Stimulated activated CD4-positive, alpha-beta T cell treated with anti-CD3 and anti-CD28 coated beads, Interleukin-12 subunit alpha, Interleukin-12 subunit beta, amount 100 ng/mL, for 4 hours (primary cell): ENCODE measurements at regions not wholly inside any gene's neighbourhood (a gene's known extent, or its start where the extent isn't known, plus 50 kb on each side); places are given as distances from the start of the nearest gene placed in this dataset.

Experiments
- DNase-seq: peaks from one replicate; pipeline ENCODE4 v3.0.0-alpha.2; 2020

DNA sequence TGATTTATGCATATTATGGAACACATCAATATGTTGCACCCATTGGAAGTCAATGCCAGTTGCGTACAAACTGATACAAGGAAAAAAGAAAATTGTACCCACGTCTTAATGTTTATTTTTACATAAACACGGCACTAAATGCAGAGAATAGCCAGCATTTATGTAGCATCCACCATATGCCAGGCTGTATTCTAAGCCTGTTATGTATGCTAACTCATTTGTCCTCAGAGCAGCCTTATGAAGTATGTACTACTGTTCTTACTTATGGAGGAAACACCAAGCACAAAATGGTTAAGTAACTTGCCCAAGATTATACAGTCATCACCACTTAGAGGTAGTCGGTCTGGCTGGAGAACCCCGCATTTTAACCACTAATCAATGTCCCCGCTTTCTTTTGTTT, 837.9 kb upstream of the RBFOX1 start:
- no peak for DNase-seq

DNA sequence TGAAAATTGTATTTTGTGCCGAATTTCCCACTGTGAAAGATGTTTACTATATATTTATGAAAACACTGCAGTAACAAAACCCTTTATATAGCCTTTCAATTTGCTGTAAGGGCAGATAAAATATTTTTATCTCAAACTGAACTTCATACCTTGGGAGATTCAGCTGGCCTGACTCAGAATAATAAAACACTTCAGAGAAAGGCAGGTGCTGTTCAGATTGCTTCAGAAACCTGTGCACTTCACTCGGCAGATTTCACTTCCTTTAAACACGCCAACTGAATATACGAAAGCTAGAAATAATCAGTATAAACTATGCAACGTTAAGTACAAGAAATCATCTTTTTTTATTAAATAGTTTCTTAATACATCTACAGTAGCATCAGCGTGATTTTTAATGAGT, 839.1 kb upstream of the RBFOX1 start:
- DNase-seq: no peak

DNA sequence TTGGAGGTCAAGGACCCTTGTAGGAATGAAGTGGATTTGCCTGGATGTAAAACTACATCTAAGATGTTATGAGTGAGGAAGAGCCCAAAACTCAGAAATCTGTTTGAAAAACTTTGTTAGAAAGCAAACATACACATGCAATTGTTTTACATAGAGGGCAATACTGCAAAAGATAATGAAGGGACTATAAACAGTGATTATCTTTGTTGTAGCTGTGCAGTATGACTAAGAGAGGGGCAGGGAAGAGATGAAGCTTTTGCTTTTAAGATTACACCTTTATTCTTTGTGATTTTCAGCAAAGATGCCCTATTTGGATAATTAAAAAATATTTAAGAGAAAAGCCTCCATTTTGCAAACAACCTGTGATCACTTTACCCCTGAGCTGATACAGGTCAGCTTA, 839.9 kb upstream of the RBFOX1 start:
- DNase-seq: no peak

DNA sequence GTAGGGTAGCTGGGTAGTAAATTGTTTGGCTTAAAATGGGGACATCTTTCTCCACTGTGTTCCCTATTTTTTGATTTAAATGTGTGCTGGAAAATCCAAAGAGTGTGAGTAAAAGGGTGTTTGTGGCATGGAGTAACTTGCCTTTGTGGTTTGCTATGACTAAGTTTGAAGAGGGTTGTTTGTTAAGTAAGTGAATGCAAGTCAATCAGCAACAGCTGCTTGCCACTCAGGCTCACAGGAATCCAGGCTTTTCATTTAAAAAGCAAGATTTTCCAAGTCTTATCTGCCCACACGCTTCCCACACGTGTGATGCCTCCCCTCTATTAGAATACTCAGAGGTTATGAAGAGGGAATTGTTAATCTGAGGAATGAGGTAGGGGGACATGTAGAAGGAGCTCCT, 847.7 kb upstream of the RBFOX1 start:
- DNase-seq: no peak

DNA sequence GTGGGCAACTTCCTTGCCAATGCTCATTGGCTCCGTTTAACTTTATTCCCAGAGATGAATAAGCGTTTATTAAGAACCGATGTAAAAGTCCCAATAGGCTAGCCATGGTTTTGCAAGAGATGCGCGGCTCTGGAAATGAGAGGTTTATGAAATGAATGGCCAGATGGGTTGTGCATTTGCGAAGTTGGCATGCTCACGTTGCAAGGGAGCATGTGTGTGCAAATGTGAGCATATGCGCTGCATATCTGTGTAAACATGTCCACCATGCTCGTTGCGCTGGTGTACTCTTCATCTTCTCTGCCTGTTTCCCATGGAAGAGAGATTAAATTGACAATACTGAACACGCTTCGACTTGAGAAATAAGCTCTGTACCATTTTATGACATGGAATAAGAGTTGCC, 848.6 kb upstream of the RBFOX1 start:
- no peak for DNase-seq

DNA sequence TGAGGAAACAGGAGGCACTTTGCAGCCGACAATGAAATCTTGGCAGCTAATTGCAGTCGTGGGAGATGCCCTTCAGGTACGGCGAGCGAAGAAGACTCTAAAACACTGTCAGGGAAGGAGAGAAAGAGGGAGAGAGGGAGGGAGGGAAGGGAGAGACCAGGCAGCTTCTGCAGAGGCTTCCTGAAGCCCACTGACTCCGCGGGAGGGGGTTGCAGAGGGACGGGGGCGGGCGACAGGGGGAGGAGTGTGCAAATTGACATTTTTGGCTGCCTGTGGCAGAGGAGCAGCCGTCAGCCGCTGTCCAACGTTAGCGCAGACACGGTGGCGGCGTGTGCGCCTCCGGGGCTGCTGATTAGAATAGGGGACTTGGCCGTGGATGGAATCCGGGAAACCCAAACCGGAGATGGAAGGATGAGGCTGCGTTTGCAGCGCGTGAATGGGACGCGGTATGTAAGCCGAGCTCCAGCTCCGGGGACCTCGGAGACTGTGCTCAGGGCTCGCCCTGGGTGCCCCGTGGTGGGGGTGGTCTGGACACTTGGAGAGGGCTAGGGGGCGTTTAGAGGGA, 849.1 kb upstream of the RBFOX1 start:
- no peak for DNase-seq

DNA sequence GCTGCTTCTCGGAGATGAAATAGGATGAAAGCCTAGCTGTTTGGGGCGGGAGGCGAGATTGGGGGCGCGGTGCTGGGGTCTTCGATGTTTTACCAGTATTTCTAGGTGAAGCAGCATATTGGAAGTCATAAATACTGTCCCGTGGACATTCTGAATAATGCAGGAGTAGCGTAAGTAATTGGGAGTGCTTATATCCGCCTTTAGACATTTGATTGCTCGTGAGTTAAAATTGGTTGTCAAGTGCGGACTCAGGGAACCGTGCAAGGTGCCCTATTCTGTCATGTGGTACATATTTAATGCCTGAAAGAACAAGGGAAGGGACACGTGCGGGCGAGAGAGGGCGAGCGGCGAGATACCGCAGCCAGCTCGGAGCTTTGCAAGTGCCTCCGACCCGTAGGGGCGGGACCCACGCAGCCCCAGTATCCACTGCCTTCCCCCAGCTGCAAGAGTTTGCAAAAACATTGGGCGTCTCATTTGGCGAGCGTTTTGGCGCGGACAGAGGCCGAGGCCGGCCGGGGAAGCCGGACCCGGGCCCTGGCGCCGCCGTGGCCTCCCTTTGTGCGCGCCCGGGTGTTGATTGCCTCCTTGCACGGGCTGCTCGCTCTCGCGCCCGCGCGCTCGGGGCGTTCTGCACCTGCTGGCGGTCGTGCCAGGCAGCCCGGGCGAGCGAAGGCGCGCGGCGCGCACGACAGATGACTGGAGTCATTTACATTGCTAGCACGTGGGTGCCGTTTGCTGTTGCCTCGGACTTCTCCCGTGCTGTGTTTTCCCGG, 849.8 kb upstream of the RBFOX1 start:
- no peak for DNase-seq

DNA sequence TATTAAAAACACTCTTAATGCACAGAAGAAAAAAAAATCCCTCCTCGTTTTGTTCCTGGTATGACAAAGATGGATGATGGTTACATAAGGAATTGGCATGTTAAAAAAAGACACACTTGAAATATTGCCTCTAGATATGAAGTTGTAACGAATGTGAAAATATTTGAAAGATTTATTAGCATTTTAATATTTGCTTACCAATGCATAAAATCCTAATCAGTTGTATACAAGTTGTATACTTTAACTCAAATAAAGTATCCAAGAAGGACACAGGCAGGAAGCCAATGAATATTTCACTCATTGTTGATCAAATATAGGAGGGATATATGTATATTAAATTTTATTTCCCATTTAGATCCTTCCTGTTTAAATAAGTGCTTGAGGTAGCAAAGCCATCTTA, 850.8 kb upstream of the RBFOX1 start:
- DNase-seq: no peak

DNA sequence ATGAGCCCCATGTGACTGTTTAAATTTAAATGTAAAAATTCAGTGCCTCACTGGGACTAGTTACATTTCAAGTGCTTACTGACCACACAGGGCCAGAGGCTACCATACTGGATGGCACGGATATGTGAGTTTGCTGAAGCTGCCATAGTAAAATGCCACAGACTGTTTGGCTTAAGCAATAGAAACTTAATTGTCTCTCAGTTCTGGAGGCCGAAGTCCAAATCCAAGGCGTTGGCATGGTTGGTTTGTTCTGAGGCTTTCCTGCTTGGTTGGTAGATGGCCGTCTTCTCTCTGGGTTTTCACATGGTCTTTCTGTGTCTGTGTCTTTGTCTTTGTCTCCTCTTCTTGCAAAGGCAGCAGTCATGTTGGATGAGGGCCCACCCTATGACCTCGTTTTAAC, 878.9 kb upstream of the RBFOX1 start:
- no peak for DNase-seq

DNA sequence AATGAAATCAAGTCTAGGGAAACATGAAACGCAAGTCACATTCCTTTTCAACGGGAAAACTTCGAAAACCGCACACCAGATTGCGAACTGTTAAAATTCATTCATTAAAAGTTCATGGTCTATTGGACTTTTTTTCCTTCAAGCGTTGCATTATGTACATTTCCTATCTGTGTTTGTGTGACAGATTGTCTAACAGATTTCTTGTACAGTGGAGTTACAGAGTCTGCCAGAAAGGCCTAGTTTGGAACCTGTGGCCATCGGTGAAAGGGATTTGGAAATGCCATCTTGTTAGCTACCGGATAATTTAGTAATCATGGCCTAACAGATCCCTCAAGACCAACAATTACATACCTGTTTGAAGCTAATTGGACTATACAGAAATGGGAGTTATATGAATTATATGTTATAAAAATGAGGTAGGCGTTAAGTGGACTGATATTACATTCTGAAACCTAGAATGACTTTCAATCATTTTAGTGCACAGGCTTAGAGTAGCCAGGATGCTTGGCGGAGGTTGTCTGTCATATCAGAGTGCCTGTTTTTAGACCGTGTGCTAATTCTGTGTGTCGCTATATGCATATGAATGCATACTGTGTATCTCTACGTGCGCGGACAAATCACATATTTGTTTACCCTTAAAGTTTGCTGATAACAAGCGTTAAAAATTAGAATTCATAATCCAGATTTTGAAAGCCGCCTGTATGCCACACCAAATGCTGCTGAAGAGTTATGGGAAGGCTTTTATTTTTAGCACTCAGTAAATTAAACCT, 885.4 kb upstream of the RBFOX1 start:
- DNase-seq: no peak

DNA sequence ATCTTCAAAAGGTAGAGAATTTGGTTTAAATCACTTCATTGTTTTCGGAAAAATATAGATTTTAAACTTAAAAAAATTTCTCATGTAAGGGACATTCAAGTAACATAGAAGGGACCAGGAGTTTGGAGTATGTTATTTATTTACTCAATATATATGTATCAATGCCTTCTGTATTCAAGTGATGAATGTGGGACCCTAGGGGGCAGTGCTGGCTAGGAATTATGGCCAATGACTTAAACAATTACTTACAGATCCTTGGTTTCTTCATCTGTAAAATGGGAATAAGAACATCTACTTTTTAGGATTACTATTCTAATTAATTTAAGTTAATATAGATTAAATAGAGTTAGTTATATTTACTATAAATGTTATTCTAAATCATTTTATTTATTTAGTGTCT, 886.3 kb upstream of the RBFOX1 start:
- DNase-seq: no peak

DNA sequence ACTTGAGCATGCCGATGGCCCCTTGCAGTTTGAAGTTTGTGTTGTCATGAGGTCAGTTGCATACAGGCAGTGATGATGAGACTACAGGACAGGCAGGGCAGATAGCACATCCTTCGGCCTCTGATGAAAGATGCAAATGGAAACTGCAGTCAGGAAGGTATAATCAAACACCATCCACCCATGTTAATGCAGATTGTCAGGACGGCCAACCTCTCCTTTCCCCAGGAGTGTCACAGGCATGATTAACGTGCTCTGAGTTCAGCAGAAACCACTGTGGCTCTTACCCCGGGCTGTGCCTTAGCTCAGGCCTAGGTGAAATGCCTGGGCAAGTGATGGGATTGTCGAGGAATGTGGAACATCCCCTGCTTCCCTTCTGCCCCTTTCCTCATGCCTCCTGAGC, 893.5 kb upstream of the RBFOX1 start:
- DNase-seq: no peak

DNA sequence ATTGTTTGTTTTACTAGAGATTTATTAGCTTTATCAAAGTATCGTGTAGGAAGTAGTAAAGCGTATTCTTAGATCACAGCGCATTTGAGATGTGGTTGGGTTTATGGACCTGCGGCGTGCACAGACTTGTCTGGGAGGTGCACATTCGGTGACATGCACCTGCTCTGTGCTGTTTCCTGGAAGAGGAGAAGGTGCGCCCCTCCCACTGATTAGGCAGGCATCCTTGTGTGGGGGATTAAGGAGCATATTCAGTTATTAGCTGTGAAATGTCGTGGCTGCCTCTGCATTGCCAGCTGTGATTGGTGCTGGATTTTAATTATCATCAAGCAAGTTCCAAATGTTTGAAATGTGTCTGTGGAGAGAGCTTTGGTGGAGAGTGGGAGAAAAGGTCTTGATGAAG, 903.8 kb upstream of the RBFOX1 start:
- DNase-seq: no peak

DNA sequence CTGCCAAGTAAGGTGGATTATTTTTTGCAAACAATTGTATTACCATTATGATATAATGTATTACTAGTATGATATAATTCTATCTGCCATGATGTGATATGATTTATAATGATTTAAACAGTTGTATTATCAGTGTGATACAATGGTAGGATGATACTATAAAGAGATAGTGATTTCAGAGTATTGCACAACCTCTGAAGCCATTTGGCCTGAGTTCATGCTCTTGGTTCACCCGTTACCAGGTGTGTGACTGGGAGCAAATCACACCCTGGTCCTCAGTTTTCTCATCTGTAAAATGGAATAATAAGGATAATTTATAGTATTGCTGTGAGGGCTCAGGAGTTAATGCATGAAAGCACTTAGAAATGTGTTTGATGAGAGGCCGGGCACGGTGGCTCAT, 905.0 kb upstream of the RBFOX1 start:
- no peak for DNase-seq

DNA sequence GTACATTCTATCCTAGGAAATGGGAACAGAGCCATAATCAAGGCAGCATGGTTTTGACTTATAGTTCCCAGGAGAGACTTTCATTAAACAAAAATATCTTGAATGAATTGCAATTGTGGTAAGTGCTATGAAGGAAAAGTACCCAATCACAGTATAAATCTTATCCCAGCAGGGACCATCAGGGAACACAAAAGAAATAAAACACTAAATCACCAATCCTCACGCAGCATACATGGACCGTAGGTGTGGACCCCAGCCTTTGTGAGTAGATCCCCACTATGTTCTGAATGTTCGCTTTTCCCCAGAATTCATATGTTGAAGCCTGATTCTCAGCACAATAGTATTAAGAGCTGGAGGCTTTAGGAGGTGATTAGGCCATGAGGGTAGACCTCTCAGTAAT, 925.0 kb upstream of the RBFOX1 start:
- no peak for DNase-seq

DNA sequence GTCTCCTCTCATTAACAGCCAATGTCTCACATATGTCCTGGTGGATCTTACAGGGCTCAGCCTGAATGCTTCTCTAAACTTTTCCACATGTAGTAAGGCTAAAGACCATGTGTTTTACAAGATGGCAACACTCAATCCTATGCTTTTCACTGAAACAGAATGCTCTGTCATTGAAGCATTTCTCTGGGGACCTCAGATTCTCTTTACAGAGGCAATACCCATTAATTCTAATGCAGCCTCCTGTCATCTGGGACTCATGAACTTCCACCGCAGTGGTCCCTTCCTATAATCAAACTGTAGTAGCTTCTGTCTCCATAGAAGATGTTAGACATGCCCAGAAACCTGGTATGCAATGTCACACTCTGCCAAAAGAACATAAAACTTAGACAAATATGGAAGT, 926.6 kb upstream of the RBFOX1 start:
- no peak for DNase-seq

DNA sequence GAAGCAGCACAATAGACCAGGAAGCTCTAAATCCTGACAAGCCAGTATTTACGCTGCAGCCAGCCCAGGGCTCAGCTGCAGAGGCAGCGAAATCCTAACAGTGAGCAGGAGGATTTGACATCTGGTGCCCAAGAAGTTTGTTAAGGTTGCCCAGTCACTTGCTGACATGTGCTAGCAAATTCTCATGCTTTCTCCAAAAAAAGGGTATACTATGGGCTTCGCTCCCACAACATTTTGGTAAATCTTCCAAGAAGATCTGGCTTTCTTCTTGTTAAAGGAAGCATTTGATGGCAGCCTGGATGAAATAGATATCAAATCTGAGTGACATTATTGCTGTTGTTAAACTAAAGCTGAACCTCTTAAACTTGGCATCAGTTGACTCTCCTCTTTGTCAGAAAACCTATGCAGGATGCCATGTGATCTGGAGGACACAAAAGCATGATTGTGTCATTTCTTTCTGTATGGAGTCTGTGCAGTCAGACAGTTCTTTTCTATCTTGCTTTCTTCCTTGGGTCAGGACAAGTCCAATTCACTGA, 949.7 kb upstream of the RBFOX1 start:
- DNase-seq: no peak

DNA sequence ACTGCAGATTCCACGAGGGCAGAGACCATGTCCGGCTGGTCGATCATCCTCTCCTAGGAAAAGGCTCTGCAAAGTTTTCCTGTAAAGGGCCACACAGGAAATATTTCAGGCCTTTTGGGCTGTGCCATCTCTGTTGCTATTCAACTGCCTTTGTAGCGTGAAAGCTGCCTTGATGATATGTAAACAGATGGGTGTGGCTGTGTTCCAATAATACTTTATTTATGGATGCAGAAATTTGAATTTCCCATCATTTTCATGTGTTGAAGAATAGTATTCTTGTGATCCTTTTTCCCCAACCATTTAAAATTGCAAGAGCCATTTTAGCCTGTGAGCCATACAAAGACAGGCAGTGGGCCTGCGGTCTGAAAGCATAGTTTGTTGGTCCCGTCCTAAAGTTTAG, 950.7 kb upstream of the RBFOX1 start:
- no peak for DNase-seq

DNA sequence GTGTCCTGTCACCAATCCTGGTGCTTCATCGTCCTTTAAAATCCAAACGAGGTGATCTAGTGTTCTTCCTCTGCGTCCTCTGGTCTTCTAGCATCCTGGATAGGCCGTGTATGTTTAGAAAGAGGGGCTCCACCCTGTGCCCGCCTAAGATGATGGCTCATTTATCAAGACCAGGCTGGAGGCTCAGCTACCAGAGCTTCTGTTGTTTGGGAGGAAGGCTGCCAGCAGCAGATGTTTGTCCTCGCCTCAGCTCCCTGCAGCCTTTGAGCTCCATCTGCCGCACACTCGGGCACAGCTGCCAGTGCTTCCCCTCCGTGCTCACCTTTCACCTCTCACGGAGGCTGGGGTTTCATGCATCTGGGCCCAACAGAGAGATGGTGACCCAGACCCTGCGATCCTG, 954.7 kb upstream of the RBFOX1 start:
- DNase-seq: no peak

DNA sequence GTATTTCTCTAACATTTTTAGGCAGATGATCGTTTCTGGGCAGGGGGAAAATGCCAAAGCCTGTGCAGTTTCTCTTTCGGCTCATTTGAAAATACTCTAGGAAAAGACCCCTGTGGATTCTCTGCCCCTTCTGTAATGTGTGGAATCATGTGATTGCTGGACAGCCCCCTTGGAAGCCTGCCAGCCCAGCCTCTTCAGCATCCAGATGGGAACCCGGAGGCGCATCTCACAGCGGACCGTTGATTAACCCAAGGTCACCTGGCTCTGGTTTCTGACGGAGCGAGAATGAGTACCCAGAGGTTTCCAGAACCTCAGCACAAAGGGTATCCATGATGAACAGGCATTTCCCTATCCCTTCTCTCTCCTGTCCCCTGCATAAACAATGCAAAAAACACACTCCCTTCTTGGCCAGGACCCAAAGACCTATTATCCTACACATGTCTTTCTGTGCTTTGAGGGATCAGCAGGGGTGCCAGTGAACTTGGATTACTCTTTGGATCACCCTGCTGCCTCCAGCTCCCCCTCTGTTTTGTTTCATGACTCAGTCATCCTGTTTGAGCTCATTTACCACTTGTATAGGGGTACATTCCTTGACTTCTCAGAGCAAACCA, 957.1 kb upstream of the RBFOX1 start:
- no peak for DNase-seq

DNA sequence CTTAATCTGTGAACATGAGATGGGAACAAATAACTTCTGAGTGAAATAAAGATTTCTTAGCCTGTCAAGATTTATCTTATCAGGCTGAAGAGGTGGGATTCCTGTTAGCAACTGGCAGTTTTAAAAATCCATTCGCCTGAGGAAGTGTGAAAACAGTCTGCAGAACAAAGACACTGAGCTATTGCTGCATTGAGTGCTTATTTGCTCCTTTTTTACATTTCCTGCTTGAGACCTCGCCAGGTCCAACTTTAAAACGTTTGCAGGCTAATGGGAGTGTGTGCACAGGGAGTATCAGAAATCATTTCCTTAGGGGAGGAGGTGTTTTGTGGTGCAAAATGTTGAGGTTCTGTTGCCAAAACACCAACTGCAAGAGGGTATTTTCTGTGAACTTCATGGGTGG, 957.8 kb upstream of the RBFOX1 start:
- no peak for DNase-seq

DNA sequence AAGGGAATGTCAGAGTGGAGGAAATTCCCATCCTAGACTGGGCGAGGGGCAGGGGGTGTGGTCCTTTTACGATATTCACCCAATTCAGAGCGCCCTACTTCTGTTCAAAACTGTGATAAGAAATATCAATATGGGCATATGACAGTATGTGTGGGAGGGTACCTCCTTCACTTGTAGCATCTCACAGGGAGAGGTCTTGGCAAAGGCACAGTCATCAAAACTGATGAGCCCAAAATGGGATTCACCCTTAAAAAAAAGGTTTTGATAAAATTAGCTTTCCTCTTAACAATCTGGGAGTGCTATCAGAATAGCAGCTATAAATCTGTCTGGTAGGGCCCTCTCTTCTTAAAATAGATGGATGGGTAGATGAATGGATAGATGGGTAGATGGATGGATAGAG, 967.8 kb upstream of the RBFOX1 start:
- DNase-seq: no peak

DNA sequence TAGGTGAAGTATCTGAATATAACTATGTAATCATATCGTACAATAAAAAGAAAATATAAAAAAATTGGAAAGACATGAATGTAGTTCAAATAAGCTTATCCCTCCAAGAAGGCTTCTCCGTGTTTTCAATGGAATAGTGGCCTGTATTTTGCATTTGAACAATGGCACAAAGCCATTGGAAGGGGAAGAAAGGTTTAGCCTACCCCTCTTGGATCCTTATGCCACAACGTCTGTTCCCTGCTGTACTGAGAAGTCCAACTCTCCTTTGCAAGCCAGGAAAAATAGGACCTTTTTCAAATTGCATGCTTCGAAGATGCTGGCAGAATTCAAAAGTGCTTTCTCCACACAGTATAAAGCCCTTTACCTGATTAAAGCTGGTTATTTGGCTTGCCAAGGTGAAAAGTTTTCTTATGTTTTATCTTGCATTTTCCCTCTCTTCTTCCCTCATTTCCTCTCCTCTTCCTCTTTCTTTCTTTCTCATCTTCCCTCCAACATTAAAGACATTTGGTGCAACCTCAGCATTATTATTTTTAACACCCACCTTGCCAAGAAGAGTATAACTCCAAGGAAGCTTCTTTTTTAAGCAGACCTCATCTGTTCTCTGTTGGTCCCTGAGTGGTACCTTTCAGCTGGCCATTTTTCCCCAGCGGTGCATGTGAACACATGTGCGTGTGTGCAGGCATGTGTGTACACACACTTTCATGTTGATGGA, 968.6 kb upstream of the RBFOX1 start:
- no peak for DNase-seq
